T-helper 2 cell (primary cell): ENCODE measurements at regions not wholly inside any gene's neighbourhood (a gene's known extent, or its start where the extent isn't known, plus 50 kb on each side); places are given as distances from the start of the nearest gene placed in this dataset.

Source experiments
- DNase-seq, 5 experiments: peaks; one replicate each; pipeline versions ENCODE4 v3.0.0 to v3.0.0-alpha.2; 2012 to 2022

GRCh38 chr14:62585247-62585646 lies 460.0 kb downstream of the KCNH5 start:
- no peak for DNase-seq

DNA sequence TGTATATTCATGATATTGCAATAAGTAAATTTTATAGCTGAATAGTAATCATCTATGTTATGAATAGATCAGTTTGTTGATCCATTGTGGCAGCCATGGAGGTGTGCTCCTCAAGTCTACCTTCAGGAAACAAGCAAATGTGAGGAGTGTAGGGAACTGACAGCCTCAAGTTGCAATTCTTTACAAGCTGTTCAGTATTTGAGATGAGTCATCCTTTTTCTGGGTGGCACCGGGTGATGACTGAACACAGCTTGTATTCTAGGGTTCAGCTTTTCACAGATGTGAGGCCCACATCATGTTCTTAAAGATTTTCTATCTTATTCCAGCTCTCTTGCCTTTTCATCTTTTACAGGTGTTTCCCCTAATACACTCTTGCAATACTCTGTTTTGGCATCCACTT lies 452.4 kb downstream of the KCNH5 start:
- DNase-seq: no peak

- DNase-seq: no peak
Observed at GRCh38 chr14:62597143-62597542, 448.1 kb downstream of the KCNH5 start.

- DNase-seq: no peak
Observed at GRCh38 chr14:62599616-62600385, 445.5 kb downstream of the KCNH5 start.

DNA sequence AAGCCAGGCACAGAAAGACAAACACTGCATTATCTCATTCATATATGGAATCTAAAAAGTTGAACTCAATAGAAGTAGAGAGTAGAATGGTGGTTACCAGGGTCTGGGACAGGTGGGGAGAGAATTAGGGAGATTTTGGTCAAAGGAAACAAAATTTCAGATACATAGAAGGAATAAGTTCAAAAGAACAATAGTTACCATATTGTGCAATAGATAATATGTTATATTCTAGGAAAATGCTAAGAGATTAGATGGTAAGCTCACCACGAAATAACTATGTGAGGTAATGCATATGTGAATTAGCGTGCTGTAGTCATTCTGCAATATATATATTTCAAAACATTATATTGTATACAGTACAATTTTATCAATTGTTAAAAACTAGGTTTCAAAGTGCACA lies 442.5 kb downstream of the KCNH5 start:
- no peak for DNase-seq

DNA sequence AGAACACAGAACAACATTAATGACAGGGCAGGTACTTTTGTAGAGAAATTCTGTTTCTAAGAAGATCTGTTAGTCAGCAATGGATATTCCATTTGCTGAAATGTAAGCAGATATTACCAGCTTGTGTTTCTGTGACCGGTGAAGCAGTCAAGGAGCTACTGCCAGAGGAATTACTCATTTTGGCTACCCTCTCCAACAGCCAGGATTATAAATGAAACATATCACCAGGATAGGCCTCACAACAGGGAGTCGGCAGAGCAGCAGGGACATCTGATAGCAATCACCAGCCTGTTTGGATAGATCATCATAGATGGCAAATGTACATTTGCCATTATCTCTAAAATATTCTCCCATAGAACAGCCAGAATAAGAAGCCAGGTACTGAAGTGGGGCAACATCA lies 440.7 kb downstream of the KCNH5 start:
- DNase-seq: no peak

DNA sequence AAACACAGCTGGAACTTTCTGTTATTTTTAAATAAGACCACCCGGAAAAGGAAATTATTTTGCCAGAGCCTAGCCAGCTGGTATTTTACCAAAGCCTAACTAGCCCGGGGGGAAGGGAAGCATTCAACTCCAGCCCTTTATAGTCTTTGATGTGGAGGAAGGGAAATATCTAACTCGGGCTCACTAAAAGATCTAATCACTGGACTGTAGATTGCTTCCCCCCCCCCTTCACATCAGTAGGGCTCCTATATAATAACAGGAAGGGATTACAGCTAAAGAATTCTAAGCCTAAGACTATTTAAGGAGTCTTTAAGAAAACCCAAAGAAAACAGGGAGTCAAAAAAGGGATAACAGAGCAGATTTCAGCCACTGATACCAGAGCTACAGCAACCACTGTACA lies 431.1 kb downstream of the KCNH5 start:
- no peak for DNase-seq

DNA sequence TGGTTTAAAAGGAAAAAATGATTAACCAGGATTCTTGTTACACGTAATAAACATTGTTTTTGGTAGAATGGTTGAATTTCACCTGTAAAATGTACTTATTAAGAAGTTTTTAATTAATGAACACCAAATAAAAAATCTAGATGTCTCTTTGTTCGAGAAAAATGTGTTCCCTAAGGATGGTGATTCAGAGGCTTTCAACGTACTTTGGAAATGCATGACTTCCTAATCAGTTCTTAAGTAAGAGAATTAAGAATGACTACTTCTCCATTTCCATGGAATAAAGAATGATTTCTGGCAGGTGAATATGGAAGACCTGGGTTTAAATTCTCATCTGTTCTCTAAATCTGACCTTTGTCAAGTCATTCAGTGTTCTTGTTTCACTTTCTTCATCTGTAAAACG lies 428.6 kb downstream of the KCNH5 start:
- DNase-seq: no peak

GRCh38 chr14:62626416-62626815 lies 418.8 kb downstream of the KCNH5 start:
- no peak for DNase-seq

GRCh38 chr14:62629176-62629725 lies 416.0 kb downstream of the KCNH5 start:
- DNase-seq: no peak

DNA sequence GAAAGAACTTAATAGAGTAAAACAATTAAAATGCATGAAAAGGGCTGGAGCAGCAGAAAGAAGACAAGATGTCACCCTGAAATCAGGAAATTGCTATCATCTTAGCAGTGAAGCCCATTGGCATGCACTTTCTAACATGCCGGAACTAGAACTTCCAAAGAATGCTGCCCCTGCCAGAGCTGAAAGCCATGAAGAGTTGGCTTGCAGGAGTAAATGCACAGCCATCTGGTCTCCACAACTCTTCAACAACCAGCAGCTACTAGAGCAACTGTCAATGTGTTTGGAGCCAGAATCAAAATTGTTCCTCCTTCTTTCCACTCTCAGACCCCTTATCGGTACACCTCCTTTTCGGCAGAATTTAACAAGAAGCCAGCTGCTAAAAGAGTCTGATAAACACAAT lies 414.1 kb downstream of the KCNH5 start:
- no peak for DNase-seq

- no peak for DNase-seq
Observed at GRCh38 chr14:62632771-62633170, 412.5 kb downstream of the KCNH5 start.

- DNase-seq: no peak
Observed at GRCh38 chr14:62645649-62646048, 399.6 kb downstream of the KCNH5 start.
